Heart left ventricle (tissue), 13 donors: ENCODE measurements at regions not wholly inside any gene's neighbourhood (a gene's known extent, or its start where the extent isn't known, plus 50 kb on each side); places are given as distances from the start of the nearest gene placed in this dataset.

ENCODE experiments used
- POLR2A ChIP-seq, 2 donors: fragments of 450-650 bp; IDR thresholded peaks; one replicate each; pipeline ENCODE4 v1.6.1; 2017; ENCODE audit warnings: antibody characterized with exemption in 2 of 2, mild to moderate bottlenecking in 2 of 2, moderate library complexity in 2 of 2
- TF ChIP-seq, protein P1 (sequence below), 12 donors: fragments of 200-600 bp; sonication (generic) in 4 of 12; IDR thresholded peaks; one replicate each; pipeline versions ENCODE4 v1.5.0 to v1.8.0; 2018 to 2022; ENCODE audit warnings: antibody characterized with exemption in 12 of 12, mild to moderate bottlenecking in 5 of 12
- donor health status: ischemic (EF 13 %, LVEDD 7.1; RV severe dilation, severe dysfunction).
- donor health status: DM: no; HTN: yes; CAD: no.
- donor health status: DM: no; HTN: no; CAD: no.
- donor health status: ischemic (EF 25% LVEDD 6.9; RV normal size, moderate dysfunction).
- donor health status: ischemic (EF 25% LVEDD 5.7; RV mildly dilated, moderate dysfunction).
- donor health status: ischemic (EF 35%, LVEDD 5.7; RV mildly dilated, moderate dysfunction).
- donor health status: nonischemic (EF 11% LVEDD 7.7; RV severe dilation, severe dysfunction).
- donor health status: DM: yes; HTN: yes; CAD: no.
- donor health status: PGD.
- donor health status: ischemic (EF 29% LVEDD 5.4; RV normal size, mild dysfunction).
- donor health status: nonischemic (EF 23%, LVEDD 6.1; RV moderate dilation, normal function).

DNA sequence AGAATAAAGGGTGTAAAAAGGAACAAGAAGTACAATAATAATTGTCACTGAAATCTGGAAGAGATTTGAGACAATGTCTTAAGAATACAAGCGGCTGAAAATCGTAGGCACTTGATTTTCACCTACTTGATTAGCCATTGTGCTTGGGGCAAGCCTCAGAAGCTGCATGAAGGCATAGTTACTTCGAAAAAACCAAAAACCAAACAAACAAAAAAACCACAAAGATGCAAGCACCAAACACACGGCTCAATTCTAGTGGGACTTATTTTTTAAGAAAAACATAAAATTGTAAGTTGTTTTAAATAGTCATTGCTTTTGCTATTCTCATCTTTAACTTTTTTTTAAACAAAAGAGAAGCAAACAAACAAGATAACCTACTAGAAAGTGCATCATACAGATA is 235.6 kb downstream of the OGFRL1 start:
- no peak for TF ChIP-seq POLR2A (IDR thresholded peaks at IDR 0.05)
- TF ChIP-seq, protein P1, sequence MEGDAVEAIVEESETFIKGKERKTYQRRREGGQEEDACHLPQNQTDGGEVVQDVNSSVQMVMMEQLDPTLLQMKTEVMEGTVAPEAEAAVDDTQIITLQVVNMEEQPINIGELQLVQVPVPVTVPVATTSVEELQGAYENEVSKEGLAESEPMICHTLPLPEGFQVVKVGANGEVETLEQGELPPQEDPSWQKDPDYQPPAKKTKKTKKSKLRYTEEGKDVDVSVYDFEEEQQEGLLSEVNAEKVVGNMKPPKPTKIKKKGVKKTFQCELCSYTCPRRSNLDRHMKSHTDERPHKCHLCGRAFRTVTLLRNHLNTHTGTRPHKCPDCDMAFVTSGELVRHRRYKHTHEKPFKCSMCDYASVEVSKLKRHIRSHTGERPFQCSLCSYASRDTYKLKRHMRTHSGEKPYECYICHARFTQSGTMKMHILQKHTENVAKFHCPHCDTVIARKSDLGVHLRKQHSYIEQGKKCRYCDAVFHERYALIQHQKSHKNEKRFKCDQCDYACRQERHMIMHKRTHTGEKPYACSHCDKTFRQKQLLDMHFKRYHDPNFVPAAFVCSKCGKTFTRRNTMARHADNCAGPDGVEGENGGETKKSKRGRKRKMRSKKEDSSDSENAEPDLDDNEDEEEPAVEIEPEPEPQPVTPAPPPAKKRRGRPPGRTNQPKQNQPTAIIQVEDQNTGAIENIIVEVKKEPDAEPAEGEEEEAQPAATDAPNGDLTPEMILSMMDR (IDR thresholded peaks at IDR 0.05): no peak
